ENCODE measurements at regions not wholly inside any gene's neighbourhood (a gene's known extent, or its start where the extent isn't known, plus 50 kb on each side); places are given as distances from the start of the nearest gene placed in this dataset.

DNA sequence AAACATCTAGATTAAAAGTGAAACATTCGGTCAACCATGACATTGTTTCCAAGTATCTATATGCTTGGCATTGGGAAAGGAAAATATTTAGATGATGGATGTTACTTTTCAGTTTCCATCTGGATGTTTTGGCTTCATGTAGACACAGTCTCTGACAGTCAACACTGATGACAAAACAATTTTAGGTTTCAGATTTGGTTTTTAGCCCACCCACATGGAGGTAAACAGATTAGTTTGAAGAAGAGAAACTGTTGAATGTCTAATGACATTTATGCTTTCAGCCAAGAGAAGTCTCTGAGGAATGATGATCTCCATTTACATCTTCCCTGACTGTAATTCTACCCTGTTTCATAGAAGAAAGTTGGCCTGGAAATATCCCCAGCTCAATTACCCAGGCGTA is 379.1 kb downstream of the SLITRK6 start:
- CTCF ChIA-PET: no interaction called here

More for the DNA sequence above, 379.1 kb downstream of the SLITRK6 start:
- H3K4me1 ChIP-seq (ENCODE audit: control insufficient read depth in 1 of 2, insufficient read depth in 2 of 2, low read length in 2 of 2): no peaks in the 10 kb centered on the region
- H3K36me3 ChIP-seq (ENCODE audit: control insufficient read depth in 1 of 2, insufficient read depth in 2 of 2, low read length in 2 of 2): no peaks in the 10 kb centered on the region
- ChIA-PET RAD21 (ENCODE audit: low non-redundant PET in 1 of 2, low total read pairs in 2 of 2, uncharacterized antibody in 2 of 2, unreplicated experiment in 2 of 2) (no interaction called here), POLR2A (no interaction called here)
- TF ChIP-seq, protein P1, sequence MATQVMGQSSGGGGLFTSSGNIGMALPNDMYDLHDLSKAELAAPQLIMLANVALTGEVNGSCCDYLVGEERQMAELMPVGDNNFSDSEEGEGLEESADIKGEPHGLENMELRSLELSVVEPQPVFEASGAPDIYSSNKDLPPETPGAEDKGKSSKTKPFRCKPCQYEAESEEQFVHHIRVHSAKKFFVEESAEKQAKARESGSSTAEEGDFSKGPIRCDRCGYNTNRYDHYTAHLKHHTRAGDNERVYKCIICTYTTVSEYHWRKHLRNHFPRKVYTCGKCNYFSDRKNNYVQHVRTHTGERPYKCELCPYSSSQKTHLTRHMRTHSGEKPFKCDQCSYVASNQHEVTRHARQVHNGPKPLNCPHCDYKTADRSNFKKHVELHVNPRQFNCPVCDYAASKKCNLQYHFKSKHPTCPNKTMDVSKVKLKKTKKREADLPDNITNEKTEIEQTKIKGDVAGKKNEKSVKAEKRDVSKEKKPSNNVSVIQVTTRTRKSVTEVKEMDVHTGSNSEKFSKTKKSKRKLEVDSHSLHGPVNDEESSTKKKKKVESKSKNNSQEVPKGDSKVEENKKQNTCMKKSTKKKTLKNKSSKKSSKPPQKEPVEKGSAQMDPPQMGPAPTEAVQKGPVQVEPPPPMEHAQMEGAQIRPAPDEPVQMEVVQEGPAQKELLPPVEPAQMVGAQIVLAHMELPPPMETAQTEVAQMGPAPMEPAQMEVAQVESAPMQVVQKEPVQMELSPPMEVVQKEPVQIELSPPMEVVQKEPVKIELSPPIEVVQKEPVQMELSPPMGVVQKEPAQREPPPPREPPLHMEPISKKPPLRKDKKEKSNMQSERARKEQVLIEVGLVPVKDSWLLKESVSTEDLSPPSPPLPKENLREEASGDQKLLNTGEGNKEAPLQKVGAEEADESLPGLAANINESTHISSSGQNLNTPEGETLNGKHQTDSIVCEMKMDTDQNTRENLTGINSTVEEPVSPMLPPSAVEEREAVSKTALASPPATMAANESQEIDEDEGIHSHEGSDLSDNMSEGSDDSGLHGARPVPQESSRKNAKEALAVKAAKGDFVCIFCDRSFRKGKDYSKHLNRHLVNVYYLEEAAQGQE (IDR thresholded peaks at IDR 0.05; ENCODE audit: low read depth): no peak
- TF ChIP-seq EZH2 (IDR thresholded peaks at IDR 0.05) (no peak), SRF (IDR thresholded peaks at IDR 0.05; ENCODE audit: low read depth) (no peak), SIN3A (IDR thresholded peaks at IDR 0.05; ENCODE audit: low read depth) (no peak), POLR2A (IDR thresholded peaks at IDR 0.05; ENCODE audit: borderline replicate concordance, extremely low read depth, insufficient read depth, insufficient read length) (no peak), ZFX (IDR thresholded peaks at IDR 0.05) (no peak)
- TF ChIP-seq, protein P2, sequence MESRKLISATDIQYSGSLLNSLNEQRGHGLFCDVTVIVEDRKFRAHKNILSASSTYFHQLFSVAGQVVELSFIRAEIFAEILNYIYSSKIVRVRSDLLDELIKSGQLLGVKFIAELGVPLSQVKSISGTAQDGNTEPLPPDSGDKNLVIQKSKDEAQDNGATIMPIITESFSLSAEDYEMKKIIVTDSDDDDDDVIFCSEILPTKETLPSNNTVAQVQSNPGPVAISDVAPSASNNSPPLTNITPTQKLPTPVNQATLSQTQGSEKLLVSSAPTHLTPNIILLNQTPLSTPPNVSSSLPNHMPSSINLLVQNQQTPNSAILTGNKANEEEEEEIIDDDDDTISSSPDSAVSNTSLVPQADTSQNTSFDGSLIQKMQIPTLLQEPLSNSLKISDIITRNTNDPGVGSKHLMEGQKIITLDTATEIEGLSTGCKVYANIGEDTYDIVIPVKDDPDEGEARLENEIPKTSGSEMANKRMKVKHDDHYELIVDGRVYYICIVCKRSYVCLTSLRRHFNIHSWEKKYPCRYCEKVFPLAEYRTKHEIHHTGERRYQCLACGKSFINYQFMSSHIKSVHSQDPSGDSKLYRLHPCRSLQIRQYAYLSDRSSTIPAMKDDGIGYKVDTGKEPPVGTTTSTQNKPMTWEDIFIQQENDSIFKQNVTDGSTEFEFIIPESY (IDR thresholded peaks at IDR 0.05; ENCODE audit: extremely low read depth, insufficient replicate concordance, low read length): no peak
- no peaks in the 10 kb centered on the region for H3K9me3 ChIP-seq (ENCODE audit: control insufficient read depth in 1 of 2, insufficient read depth in 1 of 2, low read depth in 1 of 2, low read length in 2 of 2)
- ATAC-seq (no peak), DNase-seq (ENCODE audit: low read depth, low spot score) (no peak)
- no peak overlapping the region for H3K27ac ChIP-seq (ENCODE audit: low read depth, low read length)
- BruUV-seq (replicated peaks): no TSS peak
- H3K9ac ChIP-seq (ENCODE audit: low read length): no peak overlapping the region
- no peak overlapping the region for H2AFZ ChIP-seq (ENCODE audit: low read depth, low read length, poor library complexity, severe bottlenecking)
- H3K9me2 ChIP-seq (ENCODE audit: insufficient read depth): no peaks in the 10 kb centered on the region
- intact Hi-C loops (cut with micrococcal nuclease): no loop called here
- H3K4me3 ChIP-seq (replicated peaks in 1 of 2; ENCODE audit: low read depth in 1 of 2, low read length in 2 of 2): no peak overlapping the region
- no peaks in the 10 kb centered on the region for H3K79me2 ChIP-seq (ENCODE audit: insufficient read depth, low read length)
- H3K4me2 ChIP-seq (ENCODE audit: low read length): no peak overlapping the region
- no peaks in the 10 kb centered on the region for H3K27me3 ChIP-seq (ENCODE audit: insufficient read depth, low read length)
- H4K20me1 ChIP-seq (ENCODE audit: insufficient read depth): no peaks in the 10 kb centered on the region

Measured in HCT116 (cell line).